Hindlimb muscle (tissue), 1 donor: ENCODE measurements at regions not wholly inside any gene's neighbourhood (a gene's known extent, or its start where the extent isn't known, plus 50 kb on each side); places are given as distances from the start of the nearest gene placed in this dataset.

ENCODE experiments used
- DNase-seq: peaks from one replicate; pipeline ENCODE4 v3.0.0-alpha.2; 2013

- DNase-seq = no peak
These were observed 413.2 kb downstream of the EFNB2 start for GRCh38 chr13:106122234-106122633.

- DNase-seq = no peak
These were observed 414.2 kb downstream of the EFNB2 start for GRCh38 chr13:106121173-106121754.

GRCh38 chr13:106118996-106119395, 416.5 kb downstream of the EFNB2 start:
- DNase-seq = no peak

GRCh38 chr13:106118050-106118449, 417.4 kb downstream of the EFNB2 start:
- no peak for DNase-seq

GRCh38 chr13:106117640-106118039, 417.8 kb downstream of the EFNB2 start:
- no peak for DNase-seq

GRCh38 chr13:106117035-106117434, 418.4 kb downstream of the EFNB2 start:
- peak; percentile 17 for DNase-seq

GRCh38 chr13:106115081-106115480, 420.4 kb downstream of the EFNB2 start:
- no peak for DNase-seq

GRCh38 chr13:106113796-106114195, 421.7 kb downstream of the EFNB2 start:
- DNase-seq = no peak

GRCh38 chr13:106112191-106112590, 423.3 kb downstream of the EFNB2 start:
- DNase-seq = no peak

- DNase-seq = no peak
These were observed 425.1 kb downstream of the EFNB2 start for GRCh38 chr13:106110241-106110855.

- DNase-seq = no peak
These were observed 426.1 kb downstream of the EFNB2 start for GRCh38 chr13:106109391-106109791.

- DNase-seq = no peak
These were observed 427.1 kb downstream of the EFNB2 start for GRCh38 chr13:106108346-106108745.

- DNase-seq = no peak
These were observed 428.4 kb downstream of the EFNB2 start for GRCh38 chr13:106107061-106107460.

GRCh38 chr13:106105153-106105552, 430.3 kb downstream of the EFNB2 start:
- DNase-seq = no peak

GRCh38 chr13:106104281-106104901, 431.1 kb downstream of the EFNB2 start:
- DNase-seq = no peak

GRCh38 chr13:106103779-106104178, 431.7 kb downstream of the EFNB2 start:
- DNase-seq = no peak

- no peak for DNase-seq
These were observed 432.7 kb downstream of the EFNB2 start for GRCh38 chr13:106102786-106103185.

- no peak for DNase-seq
These were observed 434.3 kb downstream of the EFNB2 start for GRCh38 chr13:106101201-106101600.

GRCh38 chr13:106100171-106100919, 435.1 kb downstream of the EFNB2 start:
- DNase-seq = no peak

GRCh38 chr13:106099765-106100164, 435.7 kb downstream of the EFNB2 start:
- DNase-seq = no peak

- no peak for DNase-seq
These were observed 436.7 kb downstream of the EFNB2 start for GRCh38 chr13:106098778-106099177.

GRCh38 chr13:106096661-106097092, 438.8 kb downstream of the EFNB2 start:
- no peak for DNase-seq

GRCh38 chr13:106095919-106096318, 439.5 kb downstream of the EFNB2 start:
- no peak for DNase-seq
